PC-3 (cell line): ENCODE measurements at regions not wholly inside any gene's neighbourhood (a gene's known extent, or its start where the extent isn't known, plus 50 kb on each side); places are given as distances from the start of the nearest gene placed in this dataset.

Source experiments
- CTCF ChIP-seq: fragments of 300-600 bp; sonication (generic); conservative IDR thresholded peaks from 2 replicates; pipeline ENCODE4 v1.5.1; 2017; ENCODE audit warnings: antibody characterized with exemption, low read depth, mild to moderate bottlenecking, low read length
- EZH2 ChIP-seq: fragments of 300-600 bp; sonication (generic); IDR thresholded peaks from one replicate; pipeline ENCODE4 v1.6.1; 2017; ENCODE audit warnings: antibody characterized with exemption, mild to moderate bottlenecking, low read length; ENCODE audit not compliant: unreplicated experiment

- TF ChIP-seq CTCF (no peak), EZH2 (no peak)
These were observed 174.1 kb upstream of the GPR26 start for GRCh38 chr10:123492016-123492415.
